Ishikawa (cell line): ENCODE measurements at regions not wholly inside any gene's neighbourhood (a gene's known extent, or its start where the extent isn't known, plus 50 kb on each side); places are given as distances from the start of the nearest gene placed in this dataset.

Source experiments
- CEBPB ChIP-seq: IDR thresholded peaks from 2 replicates; pipeline ENCODE4 v1.6.1; 2012
- CREB1 ChIP-seq: IDR thresholded peaks from 2 replicates; pipeline ENCODE4 v1.6.1; 2012; ENCODE audit warnings: low read depth
- EP300 ChIP-seq: IDR thresholded peaks from 2 replicates; pipeline ENCODE4 v1.6.1; 2012; ENCODE audit warnings: borderline replicate concordance
- FOXM1 ChIP-seq: IDR thresholded peaks from 2 replicates; pipeline ENCODE4 v1.6.1; 2012; ENCODE audit warnings: low read depth, borderline replicate concordance
- NFIC ChIP-seq: IDR thresholded peaks from 2 replicates; pipeline ENCODE4 v1.6.1; 2012
- RAD21 ChIP-seq: IDR thresholded peaks from 2 replicates; pipeline ENCODE4 v1.6.1; 2012; ENCODE audit warnings: low read depth
- TAF1 ChIP-seq: IDR thresholded peaks from 2 replicates; pipeline ENCODE4 v1.6.1; 2012; ENCODE audit warnings: low read depth, mild to moderate bottlenecking
- TCF12 ChIP-seq: IDR thresholded peaks from 2 replicates; pipeline ENCODE4 v1.6.1; 2012; ENCODE audit warnings: low read depth
- TEAD4 ChIP-seq: IDR thresholded peaks from 2 replicates; pipeline ENCODE4 v1.6.1; 2012
- YY1 ChIP-seq: IDR thresholded peaks from 2 replicates; pipeline ENCODE4 v1.6.1; 2012; ENCODE audit warnings: low read depth
- TF ChIP-seq, protein P1 (sequence below): IDR thresholded peaks from 2 replicates; pipeline ENCODE4 v1.6.1; 2012
- TF ChIP-seq, protein P2 (sequence below): IDR thresholded peaks from 2 replicates; pipeline ENCODE4 v1.6.1; 2012
- TF ChIP-seq, protein P3 (sequence below): IDR thresholded peaks from 2 replicates; pipeline ENCODE4 v1.6.1; 2012; ENCODE audit warnings: low read depth, mild to moderate bottlenecking

DNA sequence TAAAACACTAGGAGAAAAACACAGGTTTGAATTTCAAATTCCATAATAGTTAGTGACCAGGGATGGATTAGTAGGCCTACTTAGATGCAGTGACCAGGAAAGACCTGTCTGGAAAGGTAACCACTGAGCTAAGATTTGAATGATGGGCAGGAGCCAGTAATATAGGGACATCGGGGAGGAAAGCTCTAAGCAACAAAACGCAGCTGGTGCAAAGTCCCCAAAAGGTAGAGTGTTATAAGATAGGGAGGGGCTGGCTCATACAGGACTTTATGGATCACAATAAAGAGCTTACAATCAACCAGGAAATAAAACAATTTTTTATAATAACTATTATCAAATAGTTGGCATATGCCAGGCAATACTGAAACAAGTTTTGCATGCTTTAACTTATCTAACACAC lies 849.4 kb downstream of the LRRTM4 start:
- TF ChIP-seq NFIC = no peak
- no peak for TF ChIP-seq EP300
- TF ChIP-seq, protein P1, sequence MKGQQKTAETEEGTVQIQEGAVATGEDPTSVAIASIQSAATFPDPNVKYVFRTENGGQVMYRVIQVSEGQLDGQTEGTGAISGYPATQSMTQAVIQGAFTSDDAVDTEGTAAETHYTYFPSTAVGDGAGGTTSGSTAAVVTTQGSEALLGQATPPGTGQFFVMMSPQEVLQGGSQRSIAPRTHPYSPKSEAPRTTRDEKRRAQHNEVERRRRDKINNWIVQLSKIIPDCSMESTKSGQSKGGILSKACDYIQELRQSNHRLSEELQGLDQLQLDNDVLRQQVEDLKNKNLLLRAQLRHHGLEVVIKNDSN = no peak
- TF ChIP-seq RAD21 = no peak
- TF ChIP-seq, protein P2, sequence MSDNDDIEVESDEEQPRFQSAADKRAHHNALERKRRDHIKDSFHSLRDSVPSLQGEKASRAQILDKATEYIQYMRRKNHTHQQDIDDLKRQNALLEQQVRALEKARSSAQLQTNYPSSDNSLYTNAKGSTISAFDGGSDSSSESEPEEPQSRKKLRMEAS = no peak
- no peak for TF ChIP-seq CEBPB
- TF ChIP-seq, protein P3, sequence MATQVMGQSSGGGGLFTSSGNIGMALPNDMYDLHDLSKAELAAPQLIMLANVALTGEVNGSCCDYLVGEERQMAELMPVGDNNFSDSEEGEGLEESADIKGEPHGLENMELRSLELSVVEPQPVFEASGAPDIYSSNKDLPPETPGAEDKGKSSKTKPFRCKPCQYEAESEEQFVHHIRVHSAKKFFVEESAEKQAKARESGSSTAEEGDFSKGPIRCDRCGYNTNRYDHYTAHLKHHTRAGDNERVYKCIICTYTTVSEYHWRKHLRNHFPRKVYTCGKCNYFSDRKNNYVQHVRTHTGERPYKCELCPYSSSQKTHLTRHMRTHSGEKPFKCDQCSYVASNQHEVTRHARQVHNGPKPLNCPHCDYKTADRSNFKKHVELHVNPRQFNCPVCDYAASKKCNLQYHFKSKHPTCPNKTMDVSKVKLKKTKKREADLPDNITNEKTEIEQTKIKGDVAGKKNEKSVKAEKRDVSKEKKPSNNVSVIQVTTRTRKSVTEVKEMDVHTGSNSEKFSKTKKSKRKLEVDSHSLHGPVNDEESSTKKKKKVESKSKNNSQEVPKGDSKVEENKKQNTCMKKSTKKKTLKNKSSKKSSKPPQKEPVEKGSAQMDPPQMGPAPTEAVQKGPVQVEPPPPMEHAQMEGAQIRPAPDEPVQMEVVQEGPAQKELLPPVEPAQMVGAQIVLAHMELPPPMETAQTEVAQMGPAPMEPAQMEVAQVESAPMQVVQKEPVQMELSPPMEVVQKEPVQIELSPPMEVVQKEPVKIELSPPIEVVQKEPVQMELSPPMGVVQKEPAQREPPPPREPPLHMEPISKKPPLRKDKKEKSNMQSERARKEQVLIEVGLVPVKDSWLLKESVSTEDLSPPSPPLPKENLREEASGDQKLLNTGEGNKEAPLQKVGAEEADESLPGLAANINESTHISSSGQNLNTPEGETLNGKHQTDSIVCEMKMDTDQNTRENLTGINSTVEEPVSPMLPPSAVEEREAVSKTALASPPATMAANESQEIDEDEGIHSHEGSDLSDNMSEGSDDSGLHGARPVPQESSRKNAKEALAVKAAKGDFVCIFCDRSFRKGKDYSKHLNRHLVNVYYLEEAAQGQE = no peak
- no peak for TF ChIP-seq TAF1
- no peak for TF ChIP-seq FOXM1
- no peak for TF ChIP-seq YY1
- TF ChIP-seq TCF12 = no peak
- TF ChIP-seq CREB1 = no peak
- no peak for TF ChIP-seq TEAD4
